ENCODE measurements at regions not wholly inside any gene's neighbourhood (a gene's known extent, or its start where the extent isn't known, plus 50 kb on each side); places are given as distances from the start of the nearest gene placed in this dataset.

- TF ChIP-seq CTCF (IDR thresholded peaks at IDR 0.05) (no peak), POLR2AphosphoS5 (IDR thresholded peaks at IDR 0.05; ENCODE audit: low read depth, low read length) (no peak), TCF7L2 (IDR thresholded peaks at IDR 0.05; ENCODE audit: low read depth, low read length) (no peak; the same call in 1 of the 2 replicates), SIN3A (IDR thresholded peaks at IDR 0.05; ENCODE audit: borderline replicate concordance, insufficient read depth, low read depth, low read length) (no peak)
- TF ChIP-seq, protein P1, sequence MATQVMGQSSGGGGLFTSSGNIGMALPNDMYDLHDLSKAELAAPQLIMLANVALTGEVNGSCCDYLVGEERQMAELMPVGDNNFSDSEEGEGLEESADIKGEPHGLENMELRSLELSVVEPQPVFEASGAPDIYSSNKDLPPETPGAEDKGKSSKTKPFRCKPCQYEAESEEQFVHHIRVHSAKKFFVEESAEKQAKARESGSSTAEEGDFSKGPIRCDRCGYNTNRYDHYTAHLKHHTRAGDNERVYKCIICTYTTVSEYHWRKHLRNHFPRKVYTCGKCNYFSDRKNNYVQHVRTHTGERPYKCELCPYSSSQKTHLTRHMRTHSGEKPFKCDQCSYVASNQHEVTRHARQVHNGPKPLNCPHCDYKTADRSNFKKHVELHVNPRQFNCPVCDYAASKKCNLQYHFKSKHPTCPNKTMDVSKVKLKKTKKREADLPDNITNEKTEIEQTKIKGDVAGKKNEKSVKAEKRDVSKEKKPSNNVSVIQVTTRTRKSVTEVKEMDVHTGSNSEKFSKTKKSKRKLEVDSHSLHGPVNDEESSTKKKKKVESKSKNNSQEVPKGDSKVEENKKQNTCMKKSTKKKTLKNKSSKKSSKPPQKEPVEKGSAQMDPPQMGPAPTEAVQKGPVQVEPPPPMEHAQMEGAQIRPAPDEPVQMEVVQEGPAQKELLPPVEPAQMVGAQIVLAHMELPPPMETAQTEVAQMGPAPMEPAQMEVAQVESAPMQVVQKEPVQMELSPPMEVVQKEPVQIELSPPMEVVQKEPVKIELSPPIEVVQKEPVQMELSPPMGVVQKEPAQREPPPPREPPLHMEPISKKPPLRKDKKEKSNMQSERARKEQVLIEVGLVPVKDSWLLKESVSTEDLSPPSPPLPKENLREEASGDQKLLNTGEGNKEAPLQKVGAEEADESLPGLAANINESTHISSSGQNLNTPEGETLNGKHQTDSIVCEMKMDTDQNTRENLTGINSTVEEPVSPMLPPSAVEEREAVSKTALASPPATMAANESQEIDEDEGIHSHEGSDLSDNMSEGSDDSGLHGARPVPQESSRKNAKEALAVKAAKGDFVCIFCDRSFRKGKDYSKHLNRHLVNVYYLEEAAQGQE (IDR thresholded peaks at IDR 0.05; ENCODE audit: insufficient read depth in 1 of 2, low read depth in 2 of 2, low read length in 1 of 2) = no peak
These were observed 633.3 kb downstream of the PTPRC start for GRCh38 chr1:199272139-199272544.
